ENCODE measurements at regions not wholly inside any gene's neighbourhood (a gene's known extent, or its start where the extent isn't known, plus 50 kb on each side); places are given as distances from the start of the nearest gene placed in this dataset.

DNA sequence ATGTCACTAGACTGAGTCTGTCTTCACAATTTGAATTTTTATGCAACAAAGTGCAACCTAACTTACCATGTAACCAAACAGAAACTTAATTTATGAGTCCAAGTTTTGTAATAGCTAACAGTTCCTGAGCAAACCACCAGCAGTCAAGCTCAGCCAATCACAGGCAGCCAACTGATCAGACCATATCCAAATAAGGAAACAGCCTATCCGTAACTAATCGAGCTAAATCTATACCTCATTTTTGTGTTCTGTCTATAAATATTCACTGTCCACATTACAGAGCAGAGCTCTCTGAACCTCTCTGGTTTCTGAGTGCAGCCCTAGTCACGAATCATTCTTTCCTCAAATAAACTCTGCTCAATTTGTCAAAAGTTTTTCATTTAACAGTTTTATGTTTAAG lies 367.6 kb downstream of the PRR32 start (continued):
- TF ChIP-seq, protein P1, sequence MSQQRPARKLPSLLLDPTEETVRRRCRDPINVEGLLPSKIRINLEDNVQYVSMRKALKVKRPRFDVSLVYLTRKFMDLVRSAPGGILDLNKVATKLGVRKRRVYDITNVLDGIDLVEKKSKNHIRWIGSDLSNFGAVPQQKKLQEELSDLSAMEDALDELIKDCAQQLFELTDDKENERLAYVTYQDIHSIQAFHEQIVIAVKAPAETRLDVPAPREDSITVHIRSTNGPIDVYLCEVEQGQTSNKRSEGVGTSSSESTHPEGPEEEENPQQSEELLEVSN (IDR thresholded peaks at IDR 0.05): no peak
- no peak for TF ChIP-seq BACH1 (IDR thresholded peaks at IDR 0.05; ENCODE audit: low read length)
- TF ChIP-seq CHD1 (IDR thresholded peaks at IDR 0.05; ENCODE audit: low read depth, low read length): no peak
- no peak for TF ChIP-seq KDM1A (IDR thresholded peaks at IDR 0.05; ENCODE audit: borderline replicate concordance, low read length)
- TF ChIP-seq ATF2 (IDR thresholded peaks at IDR 0.05; ENCODE audit: low read length): no peak

All from H1 (cell line).